HG03025 (cell line): ENCODE measurements at regions not wholly inside any gene's neighbourhood (a gene's known extent, or its start where the extent isn't known, plus 50 kb on each side); places are given as distances from the start of the nearest gene placed in this dataset.

Experiments used
- ATAC-seq: cut with Tn5 transposase; IDR thresholded peaks from one replicate; pipeline ENCODE4 v1.9.1; 2021; ENCODE audit warnings: mild to moderate bottlenecking, moderate library complexity; ENCODE audit not compliant: unreplicated experiment, low FRiP score

GRCh38 chr7:136339464-136339863 lies 362.3 kb upstream of the MTPN start:
- no peak for ATAC-seq

DNA sequence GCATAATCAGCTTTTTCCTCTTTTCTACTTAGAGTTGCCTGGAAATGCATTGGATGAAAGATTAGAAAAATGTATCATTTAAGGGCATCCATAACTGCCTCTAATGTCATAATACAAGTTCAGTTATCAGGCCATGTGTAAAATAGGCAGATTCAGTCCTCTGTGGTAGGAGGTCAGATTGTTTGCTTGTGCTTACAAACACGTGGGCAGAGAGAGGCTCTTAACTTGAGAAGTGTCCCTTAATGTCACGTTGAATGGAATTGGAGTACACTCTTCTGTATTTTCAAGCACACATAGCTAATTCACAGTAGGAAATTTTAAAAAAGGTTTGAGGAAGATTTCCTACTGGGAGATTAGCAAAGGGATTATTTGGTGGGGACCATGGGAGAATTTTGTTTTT lies 359.8 kb upstream of the MTPN start:
- ATAC-seq, result no peak

GRCh38 chr7:136333636-136334035 lies 356.5 kb upstream of the MTPN start:
- ATAC-seq, result no peak

GRCh38 chr7:136326045-136326609 lies 349.0 kb upstream of the MTPN start:
- no peak for ATAC-seq

DNA sequence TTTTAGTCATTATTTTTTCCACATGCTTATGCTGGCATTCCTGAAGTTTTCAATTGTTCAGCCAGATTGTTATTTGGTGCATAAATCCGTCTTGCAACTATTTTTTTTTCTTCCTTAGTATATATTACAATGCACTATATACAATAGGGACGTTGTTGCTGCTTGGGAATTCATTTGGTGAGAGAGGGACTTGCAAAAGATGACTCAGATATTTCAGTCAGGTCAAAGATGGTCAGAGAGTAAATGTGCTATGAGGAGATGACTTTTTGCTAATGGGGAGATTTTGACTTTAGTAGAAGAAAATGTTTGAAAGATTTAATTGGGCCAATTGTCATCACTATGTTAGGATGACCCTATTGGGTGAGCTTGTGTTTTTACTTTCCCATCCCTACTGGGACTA lies 348.4 kb upstream of the MTPN start:
- no peak for ATAC-seq

GRCh38 chr7:136325027-136325426 lies 347.9 kb upstream of the MTPN start:
- ATAC-seq, result no peak

DNA sequence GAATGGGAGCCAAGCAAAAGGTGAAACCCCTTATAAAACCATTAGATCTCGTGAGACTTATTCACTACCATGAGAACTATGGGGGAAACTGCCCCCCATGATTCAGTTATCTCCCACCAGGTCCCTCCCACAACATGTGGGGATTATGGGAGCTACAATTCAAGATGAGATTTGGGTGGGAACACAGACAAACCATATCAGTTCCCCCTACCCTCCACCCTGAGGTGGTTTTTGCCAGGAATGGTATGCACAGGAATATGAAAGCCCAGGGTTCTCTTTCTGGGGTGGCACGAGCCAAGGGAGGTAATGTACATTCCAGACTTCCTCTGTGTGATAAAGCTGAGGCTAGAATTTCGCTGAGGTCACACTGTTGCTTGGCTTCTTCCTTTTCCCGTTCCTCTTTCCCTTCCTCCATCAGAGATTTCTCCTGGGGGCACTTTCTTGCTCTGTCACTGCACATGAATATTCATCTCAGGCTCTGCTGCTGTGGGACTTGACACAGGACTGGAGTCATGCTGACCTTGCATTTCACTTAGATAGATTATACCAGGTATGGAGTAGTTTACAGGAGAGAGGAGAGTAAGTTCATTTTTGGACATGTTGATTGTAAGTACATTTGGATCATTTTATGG lies 347.0 kb upstream of the MTPN start:
- no peak for ATAC-seq

- no peak for ATAC-seq
Measured at GRCh38 chr7:136312592-136312991, 335.4 kb upstream of the MTPN start.

GRCh38 chr7:136309407-136309806 lies 332.2 kb upstream of the MTPN start:
- ATAC-seq, result no peak

GRCh38 chr7:136308230-136308629 lies 331.1 kb upstream of the MTPN start:
- ATAC-seq, result no peak

- no peak for ATAC-seq
Measured at GRCh38 chr7:136303162-136303561, 326.0 kb upstream of the MTPN start.

GRCh38 chr7:136302049-136302448 lies 324.9 kb upstream of the MTPN start:
- ATAC-seq, result no peak

GRCh38 chr7:136294977-136295376 lies 317.8 kb upstream of the MTPN start:
- no peak for ATAC-seq

DNA sequence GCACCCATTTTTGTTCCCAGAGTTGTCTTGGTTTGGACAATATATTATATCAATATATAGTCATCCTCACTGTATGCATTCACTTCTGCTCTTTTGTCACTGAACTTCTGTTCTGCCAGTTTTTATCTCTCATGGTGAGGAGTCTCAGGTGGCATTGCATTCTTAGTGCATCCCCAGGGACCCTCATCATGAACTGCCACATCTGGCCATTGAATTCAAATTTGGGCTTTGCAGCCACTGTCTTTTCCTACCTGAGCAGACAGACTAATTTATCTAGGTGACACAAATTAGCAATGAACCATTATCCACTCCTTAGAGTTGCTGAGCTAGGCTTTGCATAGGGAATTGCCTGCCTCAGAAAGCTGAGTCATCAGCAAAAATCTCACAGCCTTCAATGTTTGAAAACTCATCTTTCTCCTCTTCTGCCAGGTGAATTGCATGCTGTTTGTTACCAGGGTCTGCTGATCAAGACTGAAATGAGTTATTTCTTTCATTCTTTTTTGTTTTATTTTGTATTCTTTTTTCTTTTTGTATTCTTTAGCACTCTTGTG lies 316.8 kb upstream of the MTPN start:
- ATAC-seq, result no peak

- ATAC-seq, result no peak
Measured at GRCh38 chr7:136293272-136293671, 316.1 kb upstream of the MTPN start.

DNA sequence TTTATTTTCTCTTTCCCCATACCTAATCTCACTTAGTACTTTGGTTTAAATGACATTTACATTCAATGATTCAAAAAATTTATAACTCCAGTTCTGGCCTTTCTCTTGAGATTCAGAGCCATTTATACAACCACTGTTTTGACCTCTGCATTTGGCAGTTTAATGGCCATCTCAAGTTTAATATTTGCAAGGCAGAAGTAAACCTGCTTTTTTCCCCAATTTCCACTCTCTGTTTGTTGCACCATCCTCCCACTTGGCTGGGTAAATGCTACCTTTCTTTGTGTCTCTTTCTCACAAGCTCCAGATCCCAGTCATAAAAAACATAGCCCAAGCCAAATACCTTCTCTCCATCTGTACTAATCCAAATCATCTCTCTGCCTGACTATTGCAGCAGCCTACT lies 315.2 kb upstream of the MTPN start:
- ATAC-seq, result no peak

- no peak for ATAC-seq
Measured at GRCh38 chr7:136290351-136290750, 313.2 kb upstream of the MTPN start.

DNA sequence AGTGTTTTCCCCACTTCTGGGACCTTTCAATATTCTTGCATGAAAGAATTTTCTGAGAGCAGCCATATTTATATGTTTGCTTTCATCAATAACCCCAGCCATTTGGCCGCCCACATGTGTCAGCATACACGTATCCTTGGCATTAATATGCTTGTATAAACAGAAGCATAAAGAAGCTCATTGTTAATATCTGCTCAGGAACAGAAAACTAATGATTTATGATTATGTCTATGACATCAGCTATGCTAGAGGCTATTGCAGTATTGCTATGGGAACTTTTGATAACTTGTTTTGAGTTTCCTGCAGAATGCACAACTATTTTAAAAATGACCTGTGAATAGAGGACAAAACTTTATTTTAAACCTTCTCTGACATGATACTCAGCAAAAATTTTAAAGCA lies 300.9 kb upstream of the MTPN start:
- ATAC-seq, result no peak

- ATAC-seq, result no peak
Measured at GRCh38 chr7:136275794-136276193, 298.6 kb upstream of the MTPN start.

DNA sequence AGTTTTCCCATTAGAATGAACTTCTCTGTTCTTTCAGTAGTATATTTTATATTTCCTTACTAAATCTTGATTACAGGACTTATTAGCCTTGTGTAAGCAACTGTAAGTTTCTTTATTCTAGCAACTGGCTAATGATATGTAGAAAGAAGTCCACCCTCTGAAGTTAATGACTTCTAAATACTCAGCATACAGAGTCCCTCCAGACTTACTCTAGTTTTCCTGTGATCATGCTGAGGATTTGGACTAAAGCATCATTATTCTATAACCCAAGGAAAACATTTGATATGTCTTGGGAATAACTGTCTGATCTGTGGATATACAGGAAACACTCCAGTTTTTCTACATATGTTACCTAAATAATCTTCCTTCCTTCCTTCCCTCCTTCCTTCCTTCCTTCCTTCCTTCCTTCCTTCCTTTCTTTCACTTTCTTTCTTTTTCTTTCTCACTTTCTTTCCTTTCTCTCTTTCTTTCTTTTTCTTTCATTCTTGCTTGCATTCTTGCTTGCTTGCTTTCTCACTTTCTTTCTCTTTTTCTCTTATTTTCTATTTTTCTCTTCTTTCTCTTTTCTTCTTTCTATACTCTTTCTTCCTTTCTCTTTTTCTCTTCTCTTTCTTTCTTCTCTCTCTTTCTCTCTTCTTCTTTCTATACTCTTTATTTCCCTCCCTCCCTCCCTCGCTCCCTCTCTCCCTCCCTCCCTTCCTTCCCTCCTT lies 297.6 kb upstream of the MTPN start:
- ATAC-seq, result no peak

GRCh38 chr7:136272934-136273333 lies 295.8 kb upstream of the MTPN start:
- ATAC-seq, result no peak

- no peak for ATAC-seq
Measured at GRCh38 chr7:136267822-136268221, 290.7 kb upstream of the MTPN start.
